HepG2 (cell line): ENCODE measurements at regions not wholly inside any gene's neighbourhood (a gene's known extent, or its start where the extent isn't known, plus 50 kb on each side); places are given as distances from the start of the nearest gene placed in this dataset.

ENCODE experiments used
- ATAC-seq: fragments of 200-7000 bp; cut with Tn5 transposase; 3 replicates; pipeline ENCODE4 v1.9.1; 2020; ENCODE audit warnings: mild to moderate bottlenecking, moderate library complexity
- BruUV-seq: library from RNA; stranded (reverse); fragments of 400-500 nt; replicated peaks from 2 replicates; lab custom pipeline; 2021; lab: Mats Ljungman, UMichigan
- CTCF ChIA-PET: fragments of 300-600 bp; formaldehyde crosslinking; extraction: SDS; loops from one replicate; lab custom pipeline; 2021; ENCODE audit warnings: low total read pairs, inconsistent platforms, low intra/inter-chr PET ratio; lab: Yijun Ruan, JAX
- POLR2A ChIA-PET: fragments of 350-600 bp; sonication (Branson Sonifier 250); formaldehyde crosslinking; loops from one replicate; lab custom pipeline; 2020; ENCODE audit warnings: antibody characterized with exemption, inconsistent platforms; lab: Yijun Ruan, JAX
- DNase-seq: peaks from one replicate; pipeline ENCODE4 v3.0.0-alpha.2; 2015; ENCODE audit warnings: low spot score
- FAIRE-seq: peaks from 3 replicates; lab custom pipeline; 2011; peaks lifted over from hg19 to GRCh38; lab: Jason Lieb, UNC
- H2AFZ ChIP-seq: one replicate; pipeline ENCODE4 v1.6.1; 2011; ENCODE audit warnings: low read length, inconsistent platforms
- H3K27ac ChIP-seq: fragments of 300-600 bp; 3 replicates; pipeline ENCODE4 v1.8.0; 2011; ENCODE audit warnings: mixed run types, mild to moderate bottlenecking, mixed read lengths, low read length, inconsistent platforms; ENCODE audit not compliant: insufficient read depth; ENCODE audit errors: extremely low read length
- H3K27me3 ChIP-seq, 2 experiments: fragments of 200-600 bp in 1 of 2; 2 replicates in 1 of 2; 3 replicates in 1 of 2; pipeline versions ENCODE4 v1.6.0 to v1.8.0; 2011; ENCODE audit warnings: low read length in 2 of 2, mild to moderate bottlenecking in 2 of 2, moderate library complexity in 2 of 2, inconsistent platforms in 1 of 2; ENCODE audit not compliant: insufficient read depth in 2 of 2, control insufficient read depth in 1 of 2
- H3K36me3 ChIP-seq, 2 experiments: fragments of 200-600 bp in 1 of 2; replicated peaks in 1 of 2; 2 replicates in 1 of 2; 3 replicates in 1 of 2; pipeline versions ENCODE4 v1.5.1 to v1.8.0; 2011; ENCODE audit warnings: low read length in 2 of 2, inconsistent platforms in 1 of 2; ENCODE audit not compliant: insufficient read depth in 2 of 2, control insufficient read depth in 1 of 2
- H3K4me1 ChIP-seq: 2 replicates; pipeline ENCODE4 v1.5.1; 2012; ENCODE audit warnings: low read length, inconsistent platforms; ENCODE audit not compliant: insufficient read depth
- H3K4me2 ChIP-seq: 2 replicates; pipeline ENCODE4 v1.6.0; 2011; ENCODE audit warnings: low read depth, low read length, inconsistent platforms
- H3K4me3 ChIP-seq, 3 experiments: fragments of 200-600 bp in 1 of 3; sonication (generic), shearing (Covaris generic) in 1 of 3; replicated peaks in 1 of 3; 2 replicates each; pipeline ENCODE4 v1.5.1; 2011 to 2016; ENCODE audit warnings: low read length in 3 of 3, inconsistent platforms in 2 of 3, low read depth in 2 of 3, mild to moderate bottlenecking in 2 of 3, control low read depth in 1 of 3, mixed read lengths in 1 of 3; ENCODE audit not compliant: insufficient read depth in 1 of 3
- H3K79me2 ChIP-seq: one replicate; pipeline ENCODE4 v1.6.1; 2011; ENCODE audit warnings: low read length, inconsistent platforms; ENCODE audit not compliant: insufficient read depth
- H3K9ac ChIP-seq: 2 replicates; pipeline ENCODE4 v1.6.0; 2011; ENCODE audit warnings: mild to moderate bottlenecking, low read depth, low read length, inconsistent platforms; ENCODE audit not compliant: insufficient read depth
- H3K9me3 ChIP-seq: 2 replicates; pipeline ENCODE4 v1.5.1; 2012; ENCODE audit warnings: mild to moderate bottlenecking, low read length
- H4K20me1 ChIP-seq: 2 replicates; pipeline ENCODE4 v1.6.0; 2011; ENCODE audit warnings: inconsistent platforms, mild to moderate bottlenecking, low read length, moderate library complexity; ENCODE audit not compliant: insufficient read depth
- MAFK ChIP-seq, 2 experiments: IDR thresholded peaks in 1 of 2; conservative IDR thresholded peaks in 1 of 2; 2 replicates each; pipeline ENCODE4 v1.6.1; 2011; ENCODE audit warnings: improper control_type of control experiment in 2 of 2, low read length in 2 of 2
- PRPF4 ChIP-seq: fragments of 200-400 bp; formaldehyde crosslinking; IDR thresholded peaks from 2 replicates; pipeline ENCODE4 v1.6.1; 2016; ENCODE audit warnings: low read length, low read depth; ENCODE audit not compliant: poor library complexity, severe bottlenecking
- TAF1 ChIP-seq: sonication (generic); formaldehyde crosslinking; IDR thresholded peaks from 2 replicates; pipeline ENCODE4 v1.4.0; 2020; ENCODE audit warnings: missing genetic modification reagents
- ZNF704 ChIP-seq: sonication (generic); formaldehyde crosslinking; IDR thresholded peaks from 2 replicates; pipeline ENCODE4 v1.8.1; 2023; ENCODE audit warnings: mild to moderate bottlenecking, inconsistent platforms, moderate library complexity, missing genetic modification reagents, borderline replicate concordance
- ZNF792 ChIP-seq: IDR thresholded peaks from 2 replicates; pipeline ENCODE4 v1.6.1; 2016
- WGBS: methylation state at CpG from one replicate; pipeline ENCODE4 v1.1.6; 2017; ENCODE audit warnings: low lambda C conversion rate; 5-methylcytosine and 5-hydroxymethylcytosine counted together
- in situ Hi-C: cut with HindIII; loops from 2 replicates; pipeline ENCODE4 v1.10.0; 2017; ENCODE audit warnings: low pct_unique_long_range_greater_than_20kb; ENCODE audit not compliant: extremely low pct_ligation_motif_present
- intact Hi-C: fragments of 100-400 bp; cut with micrococcal nuclease; formaldehyde crosslinking; loops from one replicate; pipeline ENCODE4 v1.10.0; 2022; ENCODE audit not compliant: unreplicated experiment

- ATAC-seq (no peak), DNase-seq (no peak), FAIRE-seq (no peak)
- POLR2A ChIA-PET, result no interaction called here
- Histone ChIP-seq H2AFZ (no peak overlapping the region), H3K4me3 (no peak overlapping the region), H3K9me3 (no peaks in the 10 kb centered on the region), H3K79me2 (no peaks in the 10 kb centered on the region), H3K27ac (no peak overlapping the region), H3K36me3 (no peaks in the 10 kb centered on the region), H3K4me2 (no peak overlapping the region), H3K27me3 (peaks cover 0 to 2% of the 10 kb centered on the region in 2 experiments; a peak in 1 of 5 replicates), H4K20me1 (no peaks in the 10 kb centered on the region), H3K4me1 (no peaks in the 10 kb centered on the region), H3K9ac (no peak overlapping the region)
- intact Hi-C loops (no loop called here), in situ Hi-C loops (no loop called here)
- TF ChIP-seq TAF1 (CRISPR knock-in tag) (no peak), ZNF704 (CRISPR knock-in tag) (no peak), MAFK (conservative IDR thresholded peaks at IDR 0.05 in 1 of 2, IDR thresholded peaks at IDR 0.05 in 1 of 2; ENCODE audit: low read length in 2 of 2) (peak; percentile 11 to 33; a peak in 1 of 4 replicates)
- WGBS, result 35% methylated on average over 21 of the region's 21 CpGs
- CTCF ChIA-PET, result no interaction called here
- no TSS peak for BruUV-seq
Measured at GRCh38 chr16:49012961-49013726, 268.5 kb downstream of the CBLN1 start.

GRCh38 chr16:49011901-49012300 is 269.7 kb downstream of the CBLN1 start:
- CTCF ChIA-PET, result no interaction called here
- POLR2A ChIA-PET, result no interaction called here
- no peak for FAIRE-seq
- Histone ChIP-seq H4K20me1 (no peaks in the 10 kb centered on the region), H3K27ac (no peak overlapping the region), H3K9me3 (no peaks in the 10 kb centered on the region), H3K27me3 (peaks cover 0 to 2% of the 10 kb centered on the region in 2 experiments; a peak in 1 of 5 replicates), H2AFZ (no peak overlapping the region), H3K9ac (no peak overlapping the region), H3K4me1 (no peaks in the 10 kb centered on the region), H3K36me3 (no peaks in the 10 kb centered on the region), H3K4me2 (no peak overlapping the region), H3K4me3 (no peak overlapping the region), H3K79me2 (no peaks in the 10 kb centered on the region)
- no TSS peak for BruUV-seq
- in situ Hi-C loops (no loop called here), intact Hi-C loops (no loop called here)
- WGBS, result 7% methylated on average over 2 of the region's 2 CpGs
- no peak for DNase-seq
- TF ChIP-seq ZNF792 (CRISPR knock-in tag) (no peak), PRPF4 (no peak)
- ATAC-seq, result no peak
